GM18858 (cell line): ENCODE measurements at regions not wholly inside any gene's neighbourhood (a gene's known extent, or its start where the extent isn't known, plus 50 kb on each side); places are given as distances from the start of the nearest gene placed in this dataset.

ENCODE experiments used
- ATAC-seq: cut with Tn5 transposase; IDR thresholded peaks from one replicate; pipeline ENCODE4 v1.9.1; 2021; ENCODE audit not compliant: unreplicated experiment

- ATAC-seq = no peak
These were observed 155.9 kb downstream of the BARHL2 start for GRCh38 chr1:90561103-90561783.

DNA sequence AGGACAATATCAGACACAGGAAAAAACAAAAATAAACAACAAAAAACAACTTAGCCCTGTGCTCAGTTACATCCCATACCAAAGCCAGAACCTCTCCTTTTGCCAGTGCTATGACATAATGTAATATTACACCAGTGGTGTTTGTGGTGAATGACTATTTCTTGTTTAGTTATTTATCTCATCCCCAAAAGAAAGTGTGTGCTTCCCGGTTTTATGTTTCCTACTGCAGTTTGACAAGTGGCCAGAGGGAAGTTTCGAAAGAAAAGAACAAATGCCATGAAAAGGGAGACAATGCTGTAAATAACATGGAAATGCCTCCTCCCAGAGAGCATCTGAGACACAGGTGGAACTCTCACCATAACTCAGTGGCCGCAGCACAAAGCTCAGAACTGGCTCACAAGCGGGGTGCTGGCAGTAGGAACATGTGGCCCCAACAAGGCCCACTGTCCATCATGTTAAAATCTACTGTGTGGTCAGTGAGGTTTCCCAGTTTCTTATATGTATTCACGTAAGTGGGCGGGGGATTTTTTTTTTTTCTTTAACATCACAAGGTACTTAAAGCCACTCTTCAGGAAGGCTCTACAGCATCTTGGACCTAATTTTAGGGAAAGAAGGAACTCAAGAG is 158.2 kb downstream of the BARHL2 start:
- ATAC-seq = no peak

- ATAC-seq = no peak
These were observed 159.0 kb downstream of the BARHL2 start for GRCh38 chr1:90558126-90558525.

DNA sequence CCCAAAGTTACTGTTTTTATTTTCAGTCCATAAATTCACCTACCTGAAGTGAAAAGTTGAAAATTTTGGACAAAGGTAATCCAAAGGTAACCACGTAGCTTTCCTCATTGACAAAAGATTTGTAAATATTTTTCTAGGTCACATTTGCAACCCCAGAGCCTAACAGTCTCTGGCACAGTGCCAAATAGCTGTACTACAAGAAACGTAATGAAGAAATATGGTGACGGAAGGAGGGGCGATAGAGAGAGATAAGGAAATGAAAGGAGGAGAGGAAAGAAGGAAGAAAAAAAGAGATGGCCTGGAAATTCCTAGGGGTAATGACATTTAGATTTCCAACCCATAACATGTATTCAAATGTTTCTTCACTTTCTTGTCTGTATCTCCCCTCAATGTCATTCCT is 159.4 kb downstream of the BARHL2 start:
- ATAC-seq = no peak

DNA sequence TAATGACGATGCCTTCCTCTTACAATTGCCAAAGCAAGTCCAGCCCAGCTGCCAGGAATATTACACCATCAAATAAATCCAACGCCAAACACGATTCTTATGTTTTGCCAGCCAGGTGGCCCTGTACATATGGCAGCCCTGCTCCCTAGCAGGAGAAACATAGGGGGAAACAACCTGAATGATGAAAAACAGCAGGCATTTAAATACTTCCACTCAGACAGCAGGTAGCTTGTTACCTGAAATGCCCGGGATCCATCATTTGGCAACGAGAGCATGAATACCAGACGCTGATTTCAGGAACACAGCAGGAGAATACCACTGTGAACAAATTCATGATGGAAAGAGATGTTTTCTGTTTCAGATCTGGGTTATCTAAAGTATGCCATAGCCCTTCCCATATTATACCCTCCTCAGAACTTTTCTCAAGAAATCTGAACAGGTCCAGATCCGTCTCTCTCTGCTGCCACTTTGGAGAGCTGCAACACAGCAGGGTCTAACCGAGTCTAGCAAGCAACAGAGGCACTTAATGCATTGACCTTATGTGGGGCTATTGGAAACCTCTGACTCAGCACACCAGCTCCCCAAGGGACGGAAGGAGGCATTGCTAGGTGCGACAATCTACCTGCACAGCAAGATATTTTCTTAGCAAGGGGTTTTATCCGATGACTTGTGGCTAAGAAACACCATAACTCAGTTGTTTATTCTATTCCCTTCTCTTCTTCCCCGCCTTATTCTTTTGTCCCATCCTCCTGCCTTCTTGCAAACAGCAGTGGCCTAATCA is 166.3 kb downstream of the BARHL2 start:
- ATAC-seq = no peak

GRCh38 chr1:90544356-90544755 is 172.7 kb downstream of the BARHL2 start:
- no peak for ATAC-seq

DNA sequence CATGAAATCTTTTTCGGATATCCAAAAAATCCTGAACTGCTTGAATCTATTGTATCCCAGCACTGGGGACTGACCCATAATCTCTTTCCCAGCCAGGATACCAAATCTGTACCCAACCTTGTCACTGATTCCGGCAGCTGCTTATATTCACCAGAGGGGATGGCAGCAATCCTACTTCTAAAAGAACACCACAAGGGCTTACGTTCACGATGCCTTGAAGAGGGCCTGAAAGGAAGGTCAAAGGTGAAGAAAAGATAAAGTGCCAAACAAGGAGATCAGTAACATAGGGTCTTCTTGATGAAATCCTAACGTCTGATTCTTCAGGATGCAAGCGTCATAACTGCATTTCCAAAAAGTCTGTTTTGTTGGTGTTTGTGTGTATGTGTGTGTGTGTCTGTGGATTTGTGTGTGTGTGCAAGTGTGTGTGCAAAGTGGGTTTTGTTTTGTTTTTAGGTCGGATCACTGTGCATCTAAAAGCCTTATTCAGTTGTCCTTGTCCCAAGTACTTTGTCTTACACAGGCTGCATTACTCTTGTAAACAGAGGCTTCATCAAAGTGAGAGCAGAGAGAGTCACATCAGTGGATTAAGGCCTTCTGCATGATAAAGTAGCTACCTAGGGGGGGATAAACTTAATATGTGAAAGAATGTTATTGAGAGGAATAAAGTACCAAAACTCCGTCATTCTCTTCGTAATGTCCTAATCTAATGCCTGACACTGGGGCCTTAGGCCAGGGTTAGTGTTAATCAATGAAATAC is 179.3 kb downstream of the BARHL2 start:
- ATAC-seq = no peak

GRCh38 chr1:90534663-90535295 is 182.3 kb downstream of the BARHL2 start:
- no peak for ATAC-seq

DNA sequence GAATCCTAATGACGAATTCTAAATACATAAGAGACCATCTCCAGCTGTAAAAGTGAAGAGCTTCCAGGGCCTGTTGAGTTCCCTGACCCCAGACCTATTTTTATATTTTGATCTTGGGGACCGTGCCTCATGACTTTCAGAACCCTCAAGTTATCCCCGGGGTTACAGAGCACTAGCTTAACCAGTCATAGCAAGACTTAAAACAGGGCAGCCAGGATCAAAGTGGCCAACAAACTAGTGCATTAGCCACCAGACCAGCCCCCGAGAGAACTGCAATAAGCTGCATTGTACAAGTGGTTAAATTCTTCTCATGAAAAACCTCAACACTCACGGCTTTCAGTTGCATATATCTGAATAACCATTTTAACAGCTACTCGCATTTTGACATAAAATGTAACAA is 183.0 kb downstream of the BARHL2 start:
- no peak for ATAC-seq

DNA sequence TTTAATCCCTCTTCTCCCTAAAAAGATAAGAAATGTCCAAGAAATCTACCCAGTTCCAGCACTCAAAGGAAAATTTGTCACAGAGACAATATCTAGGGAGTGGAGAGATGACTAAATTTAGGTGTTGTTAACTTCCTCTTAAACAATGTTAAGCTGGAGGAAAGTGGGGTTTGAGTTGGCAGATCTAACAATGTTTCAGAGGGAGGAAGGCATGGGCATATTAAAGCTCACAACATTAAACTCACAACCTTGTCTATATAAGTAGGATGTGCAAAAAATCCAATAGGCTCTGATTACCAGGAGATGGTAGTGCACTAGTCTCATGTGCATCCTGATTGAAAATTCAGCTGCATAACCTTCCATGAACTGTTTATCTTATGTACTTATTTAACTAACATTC is 190.1 kb downstream of the BARHL2 start:
- ATAC-seq = no peak

GRCh38 chr1:90522432-90522831 is 194.7 kb downstream of the BARHL2 start:
- no peak for ATAC-seq

GRCh38 chr1:90513956-90514355 is 203.1 kb downstream of the BARHL2 start:
- no peak for ATAC-seq

GRCh38 chr1:90512441-90512840 is 204.7 kb downstream of the BARHL2 start:
- ATAC-seq = no peak

- ATAC-seq = no peak
These were observed 207.0 kb downstream of the BARHL2 start for GRCh38 chr1:90510143-90510542.

DNA sequence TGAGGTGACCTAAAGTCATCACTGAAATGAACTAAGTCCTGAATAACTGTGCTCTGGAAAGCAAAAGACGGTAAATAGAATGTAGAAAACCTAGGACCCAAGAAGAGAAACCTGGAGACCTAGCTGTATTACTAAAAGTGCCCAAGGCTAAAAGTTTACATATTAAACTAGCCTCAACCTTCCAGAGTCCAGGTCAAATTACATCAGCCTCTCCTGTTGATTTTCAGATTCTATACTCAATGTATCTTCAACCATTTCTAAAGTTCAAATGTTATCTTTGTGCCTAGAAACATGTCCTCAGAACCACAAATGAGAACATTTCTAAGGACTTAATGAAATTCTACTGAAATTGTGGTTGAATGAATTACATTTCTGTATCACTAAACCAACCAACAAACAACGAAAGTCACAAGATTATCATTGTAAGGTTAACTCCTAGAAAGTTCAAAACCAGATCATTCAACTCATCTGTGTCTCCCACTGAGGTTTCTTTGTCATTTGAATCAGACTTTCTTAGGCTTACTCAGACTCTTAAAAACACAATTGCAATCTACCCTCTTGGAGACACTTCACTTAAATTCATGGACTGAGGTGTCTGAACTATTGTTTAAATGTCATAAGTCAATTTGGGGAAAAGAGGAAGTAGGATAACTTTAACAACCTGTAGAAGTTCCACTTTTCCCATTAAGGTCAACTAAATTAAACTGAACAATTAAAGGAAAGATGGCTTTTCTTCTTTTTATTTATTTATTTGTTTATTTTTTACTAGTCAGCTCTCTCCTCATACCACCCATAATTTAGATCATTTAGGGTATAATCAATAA is 207.7 kb downstream of the BARHL2 start:
- peak; percentile 62 for ATAC-seq

DNA sequence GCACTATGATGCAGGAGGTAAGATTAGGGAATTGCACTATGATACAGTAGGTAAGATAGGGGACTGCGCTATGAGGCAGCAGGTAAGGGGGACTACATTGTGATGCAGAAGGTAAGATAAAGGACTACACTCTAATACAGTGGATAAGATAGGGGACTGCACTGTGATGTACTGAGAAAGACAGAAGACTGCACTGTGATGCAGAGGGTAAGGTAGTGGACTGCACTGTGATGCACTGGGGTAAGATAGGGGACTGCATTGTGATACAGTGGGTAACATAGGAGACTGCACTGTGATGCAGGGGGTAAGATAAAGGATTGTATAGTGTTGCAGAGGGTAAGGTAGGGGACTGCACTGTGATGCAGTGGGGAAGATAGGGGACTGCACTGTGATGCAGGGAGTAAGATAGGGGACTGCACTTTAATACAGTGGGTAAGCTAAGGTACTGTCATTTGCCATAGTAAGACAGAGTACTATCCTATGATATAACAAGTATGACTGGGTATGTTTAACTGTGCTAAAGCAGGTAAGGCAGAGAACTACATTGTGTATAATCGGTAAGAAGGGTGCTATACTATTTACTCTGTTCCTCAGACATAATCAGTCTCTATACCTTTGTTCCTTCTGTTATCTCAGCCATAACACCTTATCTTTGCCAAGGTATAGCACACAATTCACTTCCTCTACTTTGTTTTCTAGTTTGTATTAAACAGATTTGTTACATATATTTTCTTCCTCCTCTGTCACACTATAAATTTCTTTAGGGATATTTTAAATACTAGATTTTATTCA is 208.5 kb downstream of the BARHL2 start:
- no peak for ATAC-seq

- no peak for ATAC-seq
These were observed 209.9 kb downstream of the BARHL2 start for GRCh38 chr1:90507173-90507572.

GRCh38 chr1:90505806-90506205 is 211.3 kb downstream of the BARHL2 start:
- no peak for ATAC-seq

DNA sequence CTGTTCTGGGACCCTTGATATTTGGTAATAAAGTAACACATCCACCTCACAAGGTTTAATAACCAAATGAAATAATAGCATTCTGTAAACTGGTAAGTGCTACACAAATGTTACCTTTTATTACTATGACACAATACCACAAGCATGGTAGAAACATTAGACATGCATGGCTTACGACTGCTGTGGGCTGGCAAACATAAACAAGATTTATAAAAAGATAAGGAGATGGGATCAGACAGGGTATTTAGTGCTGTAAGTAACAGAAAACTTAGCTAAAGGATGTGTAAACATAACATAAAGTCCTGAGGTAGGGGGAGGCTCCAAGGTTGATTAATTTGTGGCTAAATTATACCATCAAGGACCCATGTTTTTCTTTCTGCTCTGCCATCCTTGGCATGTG is 212.6 kb downstream of the BARHL2 start:
- no peak for ATAC-seq
